ENCODE measurements at regions not wholly inside any gene's neighbourhood (a gene's known extent, or its start where the extent isn't known, plus 50 kb on each side); places are given as distances from the start of the nearest gene placed in this dataset.

- TF ChIP-seq CTCF (IDR thresholded peaks at IDR 0.05; ENCODE audit: control extremely low read depth in 1 of 3, insufficient read depth in 1 of 3, low read depth in 1 of 3, low read length in 3 of 3) (no peak), EZH2 (IDR thresholded peaks at IDR 0.05; ENCODE audit: low read depth, low read length, severe bottlenecking) (no peak), SP2 (IDR thresholded peaks at IDR 0.05; ENCODE audit: low read length) (no peak), JUN (IDR thresholded peaks at IDR 0.05; ENCODE audit: low read depth, low read length) (no peak), SP1 (IDR thresholded peaks at IDR 0.05; ENCODE audit: low read depth, low read length) (no peak)
- TF ChIP-seq, protein P1, sequence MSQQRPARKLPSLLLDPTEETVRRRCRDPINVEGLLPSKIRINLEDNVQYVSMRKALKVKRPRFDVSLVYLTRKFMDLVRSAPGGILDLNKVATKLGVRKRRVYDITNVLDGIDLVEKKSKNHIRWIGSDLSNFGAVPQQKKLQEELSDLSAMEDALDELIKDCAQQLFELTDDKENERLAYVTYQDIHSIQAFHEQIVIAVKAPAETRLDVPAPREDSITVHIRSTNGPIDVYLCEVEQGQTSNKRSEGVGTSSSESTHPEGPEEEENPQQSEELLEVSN (IDR thresholded peaks at IDR 0.05) = no peak
Measured at GRCh38 chr3:20726786-20727185, 540.8 kb upstream of the SGO1 start (continued).
